ENCODE measurements at regions not wholly inside any gene's neighbourhood (a gene's known extent, or its start where the extent isn't known, plus 50 kb on each side); places are given as distances from the start of the nearest gene placed in this dataset.

GRCh38 chr4:8725845-8726244, 133.3 kb downstream of the CPZ start:
- TF ChIP-seq POLR2AphosphoS5 (IDR thresholded peaks at IDR 0.05) (no peak), CTCF (IDR thresholded peaks at IDR 0.05) (no peak)

All from stomach (tissue), 4 donors.